Tongue (tissue), 1 donor: ENCODE measurements at regions not wholly inside any gene's neighbourhood (a gene's known extent, or its start where the extent isn't known, plus 50 kb on each side); places are given as distances from the start of the nearest gene placed in this dataset.
A peak's percentile ranks its signal among the peaks of the same experiment; 100 is the strongest.

Source experiments
- DNase-seq: peaks from one replicate; pipeline ENCODE4 v3.0.0-alpha.2; 2015

- no peak for DNase-seq
These were observed 349.7 kb upstream of the CCL2 start for GRCh38 chr17:33905338-33905800.

- no peak for DNase-seq
These were observed 346.6 kb upstream of the CCL2 start for GRCh38 chr17:33908363-33909064.

GRCh38 chr17:33910200-33910857 is 344.8 kb upstream of the CCL2 start:
- no peak for DNase-seq

GRCh38 chr17:33914125-33914524 is 341.0 kb upstream of the CCL2 start:
- no peak for DNase-seq

- no peak for DNase-seq
These were observed 332.1 kb upstream of the CCL2 start for GRCh38 chr17:33922971-33923370.

- DNase-seq, result no peak
These were observed 331.0 kb upstream of the CCL2 start for GRCh38 chr17:33924104-33924503.

GRCh38 chr17:33925649-33926048 is 329.4 kb upstream of the CCL2 start:
- DNase-seq, result no peak

GRCh38 chr17:33927732-33928133 is 327.4 kb upstream of the CCL2 start:
- peak; percentile 48 for DNase-seq

- no peak for DNase-seq
These were observed 325.8 kb upstream of the CCL2 start for GRCh38 chr17:33929181-33929724.

- peak; percentile 29 for DNase-seq
These were observed 323.8 kb upstream of the CCL2 start for GRCh38 chr17:33931148-33931814.

- DNase-seq, result no peak
These were observed 322.1 kb upstream of the CCL2 start for GRCh38 chr17:33932996-33933395.

GRCh38 chr17:33933576-33933975 is 321.5 kb upstream of the CCL2 start:
- no peak for DNase-seq

GRCh38 chr17:33934696-33935095 is 320.4 kb upstream of the CCL2 start:
- no peak for DNase-seq

GRCh38 chr17:33935822-33936221 is 319.3 kb upstream of the CCL2 start:
- DNase-seq, result no peak

- no peak for DNase-seq
These were observed 318.3 kb upstream of the CCL2 start for GRCh38 chr17:33936764-33937163.

- DNase-seq, result no peak
These were observed 315.1 kb upstream of the CCL2 start for GRCh38 chr17:33939959-33940358.

- peak; percentile 59 for DNase-seq
These were observed 314.2 kb upstream of the CCL2 start for GRCh38 chr17:33940769-33941370.

GRCh38 chr17:33941744-33942143 is 313.3 kb upstream of the CCL2 start:
- no peak for DNase-seq

- no peak for DNase-seq
These were observed 312.7 kb upstream of the CCL2 start for GRCh38 chr17:33942414-33942813.

GRCh38 chr17:33944412-33944811 is 310.7 kb upstream of the CCL2 start:
- no peak for DNase-seq

GRCh38 chr17:33944826-33945225 is 310.3 kb upstream of the CCL2 start:
- no peak for DNase-seq

- no peak for DNase-seq
These were observed 309.2 kb upstream of the CCL2 start for GRCh38 chr17:33945646-33946546.
